ENCODE measurements at regions not wholly inside any gene's neighbourhood (a gene's known extent, or its start where the extent isn't known, plus 50 kb on each side); places are given as distances from the start of the nearest gene placed in this dataset.

- TF ChIP-seq CTCF (IDR thresholded peaks at IDR 0.05) = no peak
- no peak for TF ChIP-seq POLR2A (IDR thresholded peaks at IDR 0.05)
Measured at GRCh38 chr1:55353707-55354620, 138.8 kb upstream of the USP24 start.
